ENCODE measurements at regions not wholly inside any gene's neighbourhood (a gene's known extent, or its start where the extent isn't known, plus 50 kb on each side); places are given as distances from the start of the nearest gene placed in this dataset.

- Histone ChIP-seq H3F3A (ENCODE audit: insufficient read depth, low read length) (no peaks in the 10 kb centered on the region), H3K9ac (ENCODE audit: low read length) (no peak overlapping the region), H3K79me2 (ENCODE audit: insufficient read depth, low read length) (no peaks in the 10 kb centered on the region), H3K4me2 (ENCODE audit: low read length) (no peak overlapping the region), H3K36me3 (ENCODE audit: insufficient read depth, low read length) (no peaks in the 10 kb centered on the region), H3K9me3 (ENCODE audit: low read length) (no peaks in the 10 kb centered on the region), H3K9me2 (ENCODE audit: low read depth, low read length) (no peaks in the 10 kb centered on the region), H3K4me1 (ENCODE audit: insufficient read depth, low read length, severe bottlenecking) (no peaks in the 10 kb centered on the region), H2AFZ (ENCODE audit: low read length) (no peak overlapping the region), H4K20me1 (ENCODE audit: insufficient read depth, low read length) (no peaks in the 10 kb centered on the region), H3K27me3 (ENCODE audit: insufficient read depth, low read length) (no peaks in the 10 kb centered on the region), H3K27ac (ENCODE audit: low read depth, low read length, poor library complexity, severe bottlenecking) (no peak overlapping the region), H3K4me3 (ENCODE audit: low read depth, low read length, poor library complexity, severe bottlenecking) (no peak overlapping the region)
- TF ChIP-seq CTCF (IDR thresholded peaks at IDR 0.05; ENCODE audit: low read length) (no peak), EZH2 (IDR thresholded peaks at IDR 0.05; ENCODE audit: borderline replicate concordance, low read length) (no peak)
Measured at GRCh38 chr13:105048677-105049076, 1486.8 kb downstream of the EFNB2 start.

GRCh38 chr13:105047676-105048295, 1487.7 kb downstream of the EFNB2 start:
- no peak overlapping the region for H2AFZ ChIP-seq (ENCODE audit: low read length)
- no peak for TF ChIP-seq EZH2 (IDR thresholded peaks at IDR 0.05; ENCODE audit: borderline replicate concordance, low read length)
- TF ChIP-seq CTCF (IDR thresholded peaks at IDR 0.05; ENCODE audit: low read length) = no peak

GRCh38 chr13:105037110-105037509, 1498.4 kb downstream of the EFNB2 start:
- no peaks in the 10 kb centered on the region for H3K27me3 ChIP-seq (ENCODE audit: insufficient read depth, low read length)
- no peak overlapping the region for H3K4me2 ChIP-seq (ENCODE audit: low read length)
- no peaks in the 10 kb centered on the region for H3K4me1 ChIP-seq (ENCODE audit: insufficient read depth, low read length, severe bottlenecking)
- H3K9me2 ChIP-seq (ENCODE audit: low read depth, low read length) = no peaks in the 10 kb centered on the region
- H3K9me3 ChIP-seq (ENCODE audit: low read length) = no peaks in the 10 kb centered on the region
- H3F3A ChIP-seq (ENCODE audit: insufficient read depth, low read length) = no peaks in the 10 kb centered on the region
- H3K79me2 ChIP-seq (ENCODE audit: insufficient read depth, low read length) = no peaks in the 10 kb centered on the region
- H4K20me1 ChIP-seq (ENCODE audit: insufficient read depth, low read length) = no peaks in the 10 kb centered on the region
- no peak overlapping the region for H2AFZ ChIP-seq (ENCODE audit: low read length)
- no peak overlapping the region for H3K4me3 ChIP-seq (ENCODE audit: low read depth, low read length, poor library complexity, severe bottlenecking)
- no peak overlapping the region for H3K27ac ChIP-seq (ENCODE audit: low read depth, low read length, poor library complexity, severe bottlenecking)
- no peaks in the 10 kb centered on the region for H3K36me3 ChIP-seq (ENCODE audit: insufficient read depth, low read length)
- no peak for TF ChIP-seq CTCF (IDR thresholded peaks at IDR 0.05; ENCODE audit: low read length)
- TF ChIP-seq EZH2 (IDR thresholded peaks at IDR 0.05; ENCODE audit: borderline replicate concordance, low read length) = no peak
- no peak overlapping the region for H3K9ac ChIP-seq (ENCODE audit: low read length)

More at GRCh38 chr13:105047676-105048295, 1487.7 kb downstream of the EFNB2 start:
- no peaks in the 10 kb centered on the region for H3K27me3 ChIP-seq (ENCODE audit: insufficient read depth, low read length)
- no peaks in the 10 kb centered on the region for H3K79me2 ChIP-seq (ENCODE audit: insufficient read depth, low read length)
- H3K36me3 ChIP-seq (ENCODE audit: insufficient read depth, low read length) = no peaks in the 10 kb centered on the region
- H4K20me1 ChIP-seq (ENCODE audit: insufficient read depth, low read length) = no peaks in the 10 kb centered on the region
- no peak overlapping the region for H3K27ac ChIP-seq (ENCODE audit: low read depth, low read length, poor library complexity, severe bottlenecking)
- no peak overlapping the region for H3K4me2 ChIP-seq (ENCODE audit: low read length)
- H3K9ac ChIP-seq (ENCODE audit: low read length) = no peak overlapping the region
- H3K9me2 ChIP-seq (ENCODE audit: low read depth, low read length) = no peaks in the 10 kb centered on the region
- H3K4me3 ChIP-seq (ENCODE audit: low read depth, low read length, poor library complexity, severe bottlenecking) = no peak overlapping the region
- H3K9me3 ChIP-seq (ENCODE audit: low read length) = no peaks in the 10 kb centered on the region
- no peaks in the 10 kb centered on the region for H3F3A ChIP-seq (ENCODE audit: insufficient read depth, low read length)
- no peaks in the 10 kb centered on the region for H3K4me1 ChIP-seq (ENCODE audit: insufficient read depth, low read length, severe bottlenecking)
